ENCODE measurements at regions not wholly inside any gene's neighbourhood (a gene's known extent, or its start where the extent isn't known, plus 50 kb on each side); places are given as distances from the start of the nearest gene placed in this dataset.

DNA sequence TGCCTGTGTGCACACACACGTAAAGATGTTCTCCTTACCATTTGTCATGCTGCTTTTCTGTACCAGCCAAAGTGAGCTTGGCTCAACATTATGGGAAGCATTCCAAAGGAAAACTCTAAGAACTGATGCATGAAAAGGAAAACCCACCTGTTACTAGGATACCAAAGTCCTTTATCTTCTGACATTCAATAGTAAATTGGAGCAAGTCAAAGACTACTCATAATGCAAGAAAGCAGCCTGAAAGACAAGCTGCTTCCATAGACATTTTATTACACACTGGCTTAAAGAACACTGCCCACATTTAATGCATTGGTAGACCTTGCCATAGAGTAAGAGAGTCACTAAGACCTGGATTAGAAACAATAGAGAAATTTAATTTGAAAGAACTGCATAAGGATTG is 159.0 kb downstream of the LRIG3 start:
- 94 to 96% methylated on average over 1 of the region's 1 CpG for WGBS, 2 donors
- no peak for ATAC-seq (ENCODE audit: insufficient read depth, low FRiP score)
- no peak for DNase-seq
- Histone ChIP-seq H3K9me3 (ENCODE audit: control insufficient read depth in 4 of 4, insufficient read depth in 3 of 4, low read length in 3 of 4) (no peaks in the 10 kb centered on the region), H3K4me1 (ENCODE audit: control insufficient read depth in 5 of 5, insufficient read depth in 5 of 5, low read length in 5 of 5) (no peaks in the 10 kb centered on the region), H3K36me3 (ENCODE audit: control insufficient read depth in 4 of 4, insufficient read depth in 4 of 4, low read length in 4 of 4) (no peaks in the 10 kb centered on the region), H3K9ac (ENCODE audit: insufficient read depth in 1 of 2, low read length in 2 of 2) (no peak overlapping the region), H3K4me3 (no peak overlapping the region), H3K27me3 (ENCODE audit: control insufficient read depth in 3 of 3, insufficient read depth in 3 of 3, low read length in 2 of 3) (no peaks in the 10 kb centered on the region), H3K27ac (ENCODE audit: low read depth in 1 of 2, low read length in 1 of 2) (no peak overlapping the region)
- TF ChIP-seq, protein P1, sequence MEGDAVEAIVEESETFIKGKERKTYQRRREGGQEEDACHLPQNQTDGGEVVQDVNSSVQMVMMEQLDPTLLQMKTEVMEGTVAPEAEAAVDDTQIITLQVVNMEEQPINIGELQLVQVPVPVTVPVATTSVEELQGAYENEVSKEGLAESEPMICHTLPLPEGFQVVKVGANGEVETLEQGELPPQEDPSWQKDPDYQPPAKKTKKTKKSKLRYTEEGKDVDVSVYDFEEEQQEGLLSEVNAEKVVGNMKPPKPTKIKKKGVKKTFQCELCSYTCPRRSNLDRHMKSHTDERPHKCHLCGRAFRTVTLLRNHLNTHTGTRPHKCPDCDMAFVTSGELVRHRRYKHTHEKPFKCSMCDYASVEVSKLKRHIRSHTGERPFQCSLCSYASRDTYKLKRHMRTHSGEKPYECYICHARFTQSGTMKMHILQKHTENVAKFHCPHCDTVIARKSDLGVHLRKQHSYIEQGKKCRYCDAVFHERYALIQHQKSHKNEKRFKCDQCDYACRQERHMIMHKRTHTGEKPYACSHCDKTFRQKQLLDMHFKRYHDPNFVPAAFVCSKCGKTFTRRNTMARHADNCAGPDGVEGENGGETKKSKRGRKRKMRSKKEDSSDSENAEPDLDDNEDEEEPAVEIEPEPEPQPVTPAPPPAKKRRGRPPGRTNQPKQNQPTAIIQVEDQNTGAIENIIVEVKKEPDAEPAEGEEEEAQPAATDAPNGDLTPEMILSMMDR (IDR thresholded peaks at IDR 0.05; ENCODE audit: control extremely low read depth, extremely low read depth) = no peak

DNA sequence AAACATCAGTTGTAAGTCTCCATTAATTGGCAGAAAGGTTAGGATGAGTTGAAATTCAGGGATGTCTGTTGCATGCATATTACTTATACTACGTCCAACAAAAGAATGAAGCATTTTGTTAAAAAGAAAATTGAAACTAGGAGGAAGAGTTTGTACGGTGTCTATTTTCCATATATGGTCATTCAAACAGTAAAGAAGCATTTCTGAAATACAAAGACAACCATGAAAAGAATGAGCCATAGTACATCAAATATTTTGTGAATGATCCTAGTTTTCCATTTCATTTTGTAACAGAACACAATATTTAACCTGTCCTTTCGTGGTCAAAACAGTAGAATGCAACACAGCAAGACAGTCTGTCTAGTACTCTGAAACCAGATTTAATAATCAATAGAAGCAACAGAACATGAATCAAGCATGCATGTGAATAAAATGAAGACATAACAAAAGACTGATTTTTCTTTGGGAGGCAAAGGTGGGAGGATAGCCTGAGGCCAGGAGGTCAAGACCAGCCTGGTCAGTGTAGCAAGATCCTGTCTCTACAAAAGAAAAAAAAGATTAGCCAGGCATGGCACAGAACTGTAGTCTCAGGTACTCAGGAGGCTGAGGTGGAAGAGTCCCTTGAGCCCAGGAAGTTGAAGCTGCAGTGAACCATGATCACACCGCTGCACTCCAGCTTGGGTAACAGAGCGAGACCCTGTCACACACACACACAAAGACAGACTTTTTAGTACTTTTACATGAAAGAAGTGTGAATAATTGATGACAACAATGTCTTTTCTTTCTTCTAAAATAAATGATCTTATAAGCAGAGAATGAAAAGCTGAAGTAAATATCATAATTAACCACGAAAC is 156.0 kb downstream of the LRIG3 start:
- TF ChIP-seq, protein P1 (IDR thresholded peaks at IDR 0.05; ENCODE audit: control extremely low read depth, extremely low read depth) = no peak
- Histone ChIP-seq H3K27me3 (ENCODE audit: control insufficient read depth in 3 of 3, insufficient read depth in 3 of 3, low read length in 2 of 3) (no peaks in the 10 kb centered on the region), H3K27ac (ENCODE audit: low read depth in 1 of 2, low read length in 1 of 2) (no peak overlapping the region), H3K9ac (ENCODE audit: insufficient read depth in 1 of 2, low read length in 2 of 2) (no peak overlapping the region), H3K4me1 (ENCODE audit: control insufficient read depth in 5 of 5, insufficient read depth in 5 of 5, low read length in 5 of 5) (no peaks in the 10 kb centered on the region), H3K4me3 (no peak overlapping the region), H3K9me3 (ENCODE audit: control insufficient read depth in 4 of 4, insufficient read depth in 3 of 4, low read length in 3 of 4) (no peaks in the 10 kb centered on the region), H3K36me3 (ENCODE audit: control insufficient read depth in 4 of 4, insufficient read depth in 4 of 4, low read length in 4 of 4) (no peaks in the 10 kb centered on the region)
- ATAC-seq (ENCODE audit: insufficient read depth, low FRiP score) (no peak), DNase-seq (no peak)
- 57 to 75% methylated on average over 6 of the region's 6 CpGs for WGBS, 2 donors

- no peaks in the 10 kb centered on the region for H3K36me3 ChIP-seq (ENCODE audit: control insufficient read depth in 4 of 4, insufficient read depth in 4 of 4, low read length in 4 of 4)
- H3K4me1 ChIP-seq (ENCODE audit: control insufficient read depth in 5 of 5, insufficient read depth in 5 of 5, low read length in 5 of 5) = no peaks in the 10 kb centered on the region
- no peak overlapping the region for H3K9ac ChIP-seq (ENCODE audit: insufficient read depth in 1 of 2, low read length in 2 of 2)
- TF ChIP-seq, protein P1 (IDR thresholded peaks at IDR 0.05; ENCODE audit: control extremely low read depth, extremely low read depth) = no peak
- WGBS, 2 donors = 46 to 69% methylated on average over 2 of the region's 2 CpGs
- DNase-seq = no peak
- H3K27ac ChIP-seq (ENCODE audit: low read depth in 1 of 2, low read length in 1 of 2) = no peak overlapping the region
- ATAC-seq (ENCODE audit: insufficient read depth, low FRiP score) = no peak
- H3K9me3 ChIP-seq (ENCODE audit: control insufficient read depth in 4 of 4, insufficient read depth in 3 of 4, low read length in 3 of 4) = no peaks in the 10 kb centered on the region
- no peaks in the 10 kb centered on the region for H3K27me3 ChIP-seq (ENCODE audit: control insufficient read depth in 3 of 3, insufficient read depth in 3 of 3, low read length in 2 of 3)
- no peak overlapping the region for H3K4me3 ChIP-seq
These were observed 155.2 kb downstream of the LRIG3 start for GRCh38 chr12:58765076-58765475.

Data from lung (tissue), 11 donors.